ENCODE measurements at regions not wholly inside any gene's neighbourhood (a gene's known extent, or its start where the extent isn't known, plus 50 kb on each side); places are given as distances from the start of the nearest gene placed in this dataset.

- TF ChIP-seq CTCF (conservative IDR thresholded peaks at IDR 0.05 in 1 of 2, IDR thresholded peaks at IDR 0.05 in 1 of 2; ENCODE audit: low read depth in 1 of 2, low read length in 2 of 2) = peak; percentile 84 to 86
- no peak for TF ChIP-seq EZH2 (IDR thresholded peaks at IDR 0.05; ENCODE audit: low read length, missing control alignments)
- no peaks in the 10 kb centered on the region for H3K4me1 ChIP-seq (ENCODE audit: control insufficient read depth, extremely low read depth, insufficient read depth, low read length)
- H3K27me3 ChIP-seq (ENCODE audit: control insufficient read depth, insufficient read depth, low read length) = no peaks in the 10 kb centered on the region
- H2AFZ ChIP-seq (ENCODE audit: low read length) = no peak overlapping the region
- no peaks in the 10 kb centered on the region for H3K9me3 ChIP-seq (ENCODE audit: control insufficient read depth, insufficient read depth, low read depth, low read length)
- peak; percentile 70 to 85 for DNase-seq (ENCODE audit: low read depth in 2 of 2)
- H3K9ac ChIP-seq (ENCODE audit: insufficient read depth, low read length) = no peak overlapping the region
- no peak overlapping the region for H3K4me2 ChIP-seq (ENCODE audit: extremely low read depth, insufficient read depth, low read length)
- H3K4me3 ChIP-seq (replicated peaks in 1 of 4; ENCODE audit: control extremely low read depth in 1 of 4, insufficient read depth in 1 of 4, low read depth in 3 of 4, low read length in 4 of 4) = no peak overlapping the region
- no peaks in the 10 kb centered on the region for H3K79me2 ChIP-seq (ENCODE audit: control insufficient read depth, insufficient read depth, low read length)
- no peaks in the 10 kb centered on the region for H4K20me1 ChIP-seq (ENCODE audit: control insufficient read depth, extremely low read depth, insufficient read depth, low read length)
- H3K27ac ChIP-seq (ENCODE audit: insufficient read depth, low read length) = no peak overlapping the region
- H3K36me3 ChIP-seq (ENCODE audit: control insufficient read depth, insufficient read depth, low read length) = no peaks in the 10 kb centered on the region
Measured at GRCh38 chr7:142357953-142358520, 100.2 kb upstream of the PRSS58 start.

GRCh38 chr7:142356166-142356565 is 98.3 kb upstream of the PRSS58 start:
- H3K79me2 ChIP-seq (ENCODE audit: control insufficient read depth, insufficient read depth, low read length) = no peaks in the 10 kb centered on the region
- no peaks in the 10 kb centered on the region for H3K27me3 ChIP-seq (ENCODE audit: control insufficient read depth, insufficient read depth, low read length)
- H3K4me1 ChIP-seq (ENCODE audit: control insufficient read depth, extremely low read depth, insufficient read depth, low read length) = no peaks in the 10 kb centered on the region
- H3K4me2 ChIP-seq (ENCODE audit: extremely low read depth, insufficient read depth, low read length) = no peak overlapping the region
- DNase-seq (ENCODE audit: low read depth in 2 of 2) = no peak
- TF ChIP-seq EZH2 (IDR thresholded peaks at IDR 0.05; ENCODE audit: low read length, missing control alignments) = no peak
- no peak for TF ChIP-seq CTCF (conservative IDR thresholded peaks at IDR 0.05 in 1 of 2, IDR thresholded peaks at IDR 0.05 in 1 of 2; ENCODE audit: low read depth in 1 of 2, low read length in 2 of 2)
- H3K36me3 ChIP-seq (ENCODE audit: control insufficient read depth, insufficient read depth, low read length) = no peaks in the 10 kb centered on the region
- H3K9me3 ChIP-seq (ENCODE audit: control insufficient read depth, insufficient read depth, low read depth, low read length) = no peaks in the 10 kb centered on the region
- H2AFZ ChIP-seq (ENCODE audit: low read length) = no peak overlapping the region
- no peak overlapping the region for H3K27ac ChIP-seq (ENCODE audit: insufficient read depth, low read length)
- no peak overlapping the region for H3K4me3 ChIP-seq (replicated peaks in 1 of 4; ENCODE audit: control extremely low read depth in 1 of 4, insufficient read depth in 1 of 4, low read depth in 3 of 4, low read length in 4 of 4)
- H3K9ac ChIP-seq (ENCODE audit: insufficient read depth, low read length) = no peak overlapping the region
- H4K20me1 ChIP-seq (ENCODE audit: control insufficient read depth, extremely low read depth, insufficient read depth, low read length) = no peaks in the 10 kb centered on the region

- no peaks in the 10 kb centered on the region for H3K27me3 ChIP-seq (ENCODE audit: control insufficient read depth, insufficient read depth, low read length)
- no peak overlapping the region for H2AFZ ChIP-seq (ENCODE audit: low read length)
- no peaks in the 10 kb centered on the region for H3K79me2 ChIP-seq (ENCODE audit: control insufficient read depth, insufficient read depth, low read length)
- H3K9ac ChIP-seq (ENCODE audit: insufficient read depth, low read length) = no peak overlapping the region
- H4K20me1 ChIP-seq (ENCODE audit: control insufficient read depth, extremely low read depth, insufficient read depth, low read length) = no peaks in the 10 kb centered on the region
- no peaks in the 10 kb centered on the region for H3K36me3 ChIP-seq (ENCODE audit: control insufficient read depth, insufficient read depth, low read length)
- H3K4me3 ChIP-seq (replicated peaks in 1 of 4; ENCODE audit: control extremely low read depth in 1 of 4, insufficient read depth in 1 of 4, low read depth in 3 of 4, low read length in 4 of 4) = no peak overlapping the region
- no peak overlapping the region for H3K27ac ChIP-seq (ENCODE audit: insufficient read depth, low read length)
- TF ChIP-seq EZH2 (IDR thresholded peaks at IDR 0.05; ENCODE audit: low read length, missing control alignments) (no peak), CTCF (conservative IDR thresholded peaks at IDR 0.05 in 1 of 2, IDR thresholded peaks at IDR 0.05 in 1 of 2; ENCODE audit: low read depth in 1 of 2, low read length in 2 of 2) (no peak)
- DNase-seq (ENCODE audit: low read depth in 2 of 2) = peak in 1 of 2 donors; percentile 80
- no peaks in the 10 kb centered on the region for H3K4me1 ChIP-seq (ENCODE audit: control insufficient read depth, extremely low read depth, insufficient read depth, low read length)
- H3K4me2 ChIP-seq (ENCODE audit: extremely low read depth, insufficient read depth, low read length) = no peak overlapping the region
- no peaks in the 10 kb centered on the region for H3K9me3 ChIP-seq (ENCODE audit: control insufficient read depth, insufficient read depth, low read depth, low read length)
Measured at GRCh38 chr7:142355328-142355727, 97.5 kb upstream of the PRSS58 start.
